ENCODE measurements at regions not wholly inside any gene's neighbourhood (a gene's known extent, or its start where the extent isn't known, plus 50 kb on each side); places are given as distances from the start of the nearest gene placed in this dataset.
"Not testable (repeated sequence)": the region's sequence is repeated elsewhere in the genome, so short reads cannot be mapped to it uniquely, and the experiment has no call there.

DNA sequence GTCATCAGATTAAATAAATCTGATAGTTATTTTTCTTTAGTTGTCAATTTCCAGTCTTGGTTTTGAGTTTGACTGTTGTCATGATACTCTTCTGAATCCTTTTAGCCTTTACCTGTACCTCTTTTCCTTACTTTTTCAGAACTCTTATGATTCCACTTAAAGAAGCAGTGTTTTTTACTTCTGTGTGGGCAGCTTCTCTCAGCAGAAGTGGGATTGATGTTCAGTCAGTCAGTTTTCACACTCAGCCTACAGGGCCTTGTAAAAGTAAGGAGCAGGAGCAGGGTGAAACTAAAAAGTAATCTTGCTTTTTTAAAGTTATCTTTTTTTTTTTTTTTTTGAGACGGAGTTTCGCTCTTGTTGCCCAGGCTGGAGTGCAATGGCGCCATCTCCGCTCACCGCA is 75.1 kb downstream of the HAUS1 start:
- no peak for DNase-seq

DNA sequence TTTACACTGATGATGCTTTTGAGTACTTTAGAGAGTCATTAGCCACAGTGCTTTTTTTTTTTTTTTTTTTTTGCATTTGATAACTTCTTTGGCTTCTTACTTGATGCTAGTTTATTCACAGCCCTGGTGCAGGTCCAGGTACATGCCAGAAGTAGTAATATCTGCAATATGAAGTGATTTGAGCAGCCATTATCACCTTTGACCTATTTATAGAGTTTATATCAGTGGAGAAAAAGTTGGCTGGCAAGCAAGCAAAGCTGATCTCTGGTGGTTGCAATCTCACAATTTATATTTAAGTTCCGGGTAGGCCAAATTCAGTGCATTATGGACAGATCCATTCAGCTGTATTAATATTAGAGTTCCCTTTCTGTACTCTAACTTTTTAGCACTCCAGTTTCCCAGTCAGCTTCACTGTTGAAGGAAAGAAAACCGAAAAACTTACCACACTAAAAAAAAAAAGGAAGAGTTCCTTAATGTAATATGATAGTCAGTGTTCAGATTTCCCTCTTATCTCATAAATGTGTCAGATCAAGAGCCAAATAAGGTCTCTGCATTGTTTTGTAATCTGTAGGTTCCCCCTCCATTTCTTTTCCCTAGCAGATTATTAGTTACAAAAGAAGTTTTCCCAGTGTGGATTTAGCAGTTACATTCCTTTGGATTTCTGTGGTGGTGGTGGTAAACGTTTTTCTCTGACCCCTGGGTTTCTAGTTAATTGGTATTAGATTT is 78.6 kb downstream of the HAUS1 start:
- no peak for DNase-seq

DNA sequence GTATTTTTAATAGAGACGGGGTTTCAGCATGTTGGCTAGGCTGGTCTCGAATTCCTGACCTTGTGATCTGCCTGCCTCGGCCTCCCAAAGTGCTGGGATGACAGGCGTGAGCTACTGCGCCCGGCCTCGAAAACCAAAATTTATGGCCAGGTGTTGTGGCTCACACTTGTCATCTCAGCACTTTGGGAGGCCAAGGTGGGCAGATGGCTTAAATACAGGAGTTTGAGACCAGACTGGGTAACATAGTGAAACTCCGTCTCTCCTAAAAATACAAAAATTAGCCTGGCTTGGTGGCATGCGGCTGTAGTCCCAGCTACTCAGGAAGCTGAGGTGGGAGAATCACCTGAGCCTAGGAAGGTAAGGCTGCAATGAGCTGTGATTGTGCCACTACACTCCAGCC is 80.1 kb downstream of the HAUS1 start:
- DNase-seq = not testable (repeated sequence)

DNA sequence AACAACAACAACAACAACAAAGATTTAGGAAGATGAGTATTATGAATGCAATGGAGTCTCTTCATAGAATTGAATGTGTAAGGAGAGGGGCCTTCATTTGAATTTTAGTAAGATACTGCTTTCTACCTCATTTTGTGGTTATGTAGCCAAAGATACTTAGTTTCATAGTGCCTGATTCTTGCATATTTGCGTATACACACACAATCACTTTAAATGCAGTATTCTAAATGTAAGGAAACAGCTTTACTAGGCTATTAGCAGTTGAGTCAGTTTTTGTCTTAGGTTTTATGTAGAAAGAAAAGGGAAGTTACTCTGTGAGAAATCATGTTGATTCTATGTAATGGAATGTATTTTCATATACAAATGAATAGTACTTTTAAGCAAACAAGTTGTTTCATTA is 80.5 kb downstream of the HAUS1 start:
- DNase-seq = no peak

DNA sequence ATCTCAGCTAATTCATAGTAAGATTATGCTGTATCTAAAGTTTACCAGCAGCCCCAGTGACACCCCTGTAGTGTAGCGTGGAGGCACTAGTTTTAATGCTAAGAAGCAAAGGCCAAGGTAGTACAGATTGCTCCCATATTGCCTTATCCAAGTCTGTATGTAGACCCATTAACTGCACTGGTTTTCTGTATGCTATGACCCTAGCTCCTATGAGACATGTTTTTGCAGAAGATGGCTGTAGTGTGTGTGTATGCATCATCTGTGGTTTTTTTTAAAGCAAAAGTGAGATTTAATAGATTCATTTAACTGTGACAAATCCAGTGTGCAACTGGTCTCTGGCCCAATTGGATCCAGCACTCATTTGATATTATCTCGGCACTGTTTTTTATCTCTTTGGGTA is 86.5 kb downstream of the HAUS1 start:
- no peak for DNase-seq

DNA sequence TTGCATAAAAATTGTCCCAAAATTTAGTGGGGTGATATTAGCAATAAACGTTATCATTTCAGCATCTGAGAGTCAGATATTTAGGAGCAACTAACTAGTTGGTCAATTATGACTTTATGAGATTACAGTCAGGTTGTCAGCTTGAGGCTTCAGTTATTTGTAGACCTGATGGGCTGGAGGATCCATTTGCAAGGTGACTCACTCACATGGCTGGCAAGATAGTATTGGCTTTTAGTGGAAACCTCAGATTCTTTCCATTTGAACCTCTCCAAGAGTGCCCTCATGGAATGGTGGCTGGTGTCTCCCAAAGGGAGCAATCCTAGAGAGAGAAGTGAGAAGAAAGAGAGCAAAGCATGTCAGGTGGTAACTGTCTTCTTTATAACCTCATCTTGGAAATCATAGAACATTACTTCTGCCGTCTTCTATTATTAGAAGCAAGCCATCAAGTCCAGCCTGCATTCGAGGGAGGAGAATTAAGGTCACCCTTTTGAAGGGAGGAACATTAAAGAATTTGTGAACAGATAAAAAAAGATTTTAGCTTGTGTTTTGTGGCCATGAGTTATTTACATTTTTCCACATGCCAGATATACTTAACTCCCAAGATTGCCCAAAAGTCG is 92.5 kb downstream of the HAUS1 start:
- no peak for DNase-seq

DNA sequence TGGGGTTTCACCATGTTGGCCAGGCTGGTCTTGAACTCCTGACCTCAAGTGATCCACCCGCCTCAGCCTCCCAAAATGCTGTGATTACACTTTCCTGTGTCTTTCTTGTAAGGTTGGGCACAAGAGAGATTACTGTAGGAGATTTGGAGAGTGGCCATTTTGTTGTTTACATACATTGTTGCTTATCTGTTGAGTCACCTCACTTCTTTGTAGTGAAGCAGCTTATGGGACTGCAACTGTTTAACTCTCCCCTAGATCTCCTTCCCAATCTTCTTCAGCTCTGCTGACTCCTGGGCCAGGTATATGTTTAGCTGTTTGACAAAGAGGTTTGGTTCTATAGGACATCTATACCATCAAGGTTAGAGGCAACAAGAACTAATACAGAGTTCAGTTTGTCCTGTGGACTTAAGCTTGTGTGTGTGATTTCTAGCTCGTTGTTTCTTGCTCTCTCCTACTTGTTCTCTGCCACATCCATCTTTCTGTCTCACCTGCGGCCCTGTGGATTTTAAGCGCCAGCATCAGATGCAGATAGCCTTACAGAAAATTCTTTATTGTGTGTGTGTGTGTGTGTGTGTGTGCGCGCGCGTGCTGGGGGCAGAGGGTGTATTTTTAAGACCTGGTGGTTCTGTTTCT is 95.4 kb downstream of the HAUS1 start:
- DNase-seq = no peak

DNA sequence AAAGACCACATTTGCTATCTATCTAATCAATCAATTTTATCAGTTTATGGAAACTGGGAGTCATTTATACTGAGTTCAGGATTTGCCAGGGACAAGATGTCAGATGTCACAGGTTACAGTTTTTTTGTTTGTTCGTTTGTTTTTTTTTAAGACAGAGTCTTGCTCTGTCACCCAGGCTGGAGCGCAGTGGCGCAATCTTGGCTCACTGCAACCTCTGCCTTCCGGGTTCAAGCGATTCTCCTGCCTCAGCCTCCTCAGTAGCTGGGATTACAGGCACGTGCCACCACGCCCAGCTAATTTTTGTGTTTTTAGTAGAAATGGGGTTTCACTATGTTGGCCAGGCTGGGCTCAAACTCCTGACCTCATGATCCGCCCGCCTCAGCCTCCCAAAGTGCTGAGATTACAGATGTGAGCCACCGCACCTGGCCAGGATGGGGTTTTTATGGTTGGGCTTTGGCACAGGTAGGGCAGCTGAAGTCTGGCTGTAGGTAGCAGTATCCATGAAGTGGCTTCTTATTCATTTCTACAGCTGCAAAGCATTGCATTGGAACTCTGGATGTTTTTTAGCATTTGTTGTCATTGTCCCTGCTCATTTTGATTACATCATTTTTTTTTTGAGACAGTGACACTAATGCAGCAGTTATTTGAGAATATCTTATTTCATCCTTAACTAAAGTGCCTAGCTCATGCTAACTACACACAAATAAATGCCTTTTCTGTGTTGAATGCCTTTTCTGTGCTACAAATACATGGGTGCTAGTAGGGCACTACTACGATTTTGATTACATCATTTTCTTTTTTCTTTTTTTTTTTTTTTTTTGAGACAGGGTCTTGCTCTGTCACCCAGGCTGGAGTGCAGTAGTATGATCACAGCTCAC is 96.2 kb downstream of the HAUS1 start:
- DNase-seq = not testable (repeated sequence)

DNA sequence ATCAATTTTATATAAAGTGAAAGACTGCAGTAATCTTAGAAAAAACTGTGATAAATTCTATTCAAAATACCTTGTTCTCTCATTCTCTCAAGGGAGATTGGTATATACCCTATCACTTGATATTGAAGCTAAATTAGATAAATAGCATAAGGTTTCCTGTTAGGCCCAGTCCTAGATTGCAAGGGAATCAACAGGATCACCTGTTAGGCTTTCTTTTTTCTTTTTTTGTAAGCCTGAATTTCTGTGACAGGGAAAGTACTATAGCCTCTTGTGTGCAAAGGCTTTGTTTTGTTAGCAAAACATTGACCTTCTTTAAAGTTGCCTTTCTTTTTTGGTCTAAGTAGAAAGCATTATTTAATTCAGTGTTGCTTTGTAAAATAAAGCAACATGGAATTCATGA is 100.0 kb downstream of the HAUS1 start:
- DNase-seq = no peak

DNA sequence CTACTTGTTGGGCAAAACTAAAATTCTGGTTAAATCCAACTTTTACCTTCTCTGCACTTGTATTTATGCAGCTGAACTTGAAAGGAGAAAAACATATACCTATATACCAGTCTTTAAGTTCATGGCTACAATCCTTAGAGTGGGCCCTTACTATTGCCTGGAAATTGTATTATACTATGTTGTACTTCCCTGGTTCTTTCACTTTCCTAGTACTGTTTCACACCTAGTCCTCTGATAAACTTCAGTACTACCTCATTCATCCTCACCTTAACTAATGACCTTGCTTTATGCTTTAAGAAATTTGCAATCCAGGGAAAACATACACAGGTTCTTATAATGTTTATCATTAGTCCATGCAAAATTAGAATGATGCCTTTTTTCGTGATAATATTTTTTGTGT is 103.8 kb downstream of the HAUS1 start:
- DNase-seq = no peak

DNA sequence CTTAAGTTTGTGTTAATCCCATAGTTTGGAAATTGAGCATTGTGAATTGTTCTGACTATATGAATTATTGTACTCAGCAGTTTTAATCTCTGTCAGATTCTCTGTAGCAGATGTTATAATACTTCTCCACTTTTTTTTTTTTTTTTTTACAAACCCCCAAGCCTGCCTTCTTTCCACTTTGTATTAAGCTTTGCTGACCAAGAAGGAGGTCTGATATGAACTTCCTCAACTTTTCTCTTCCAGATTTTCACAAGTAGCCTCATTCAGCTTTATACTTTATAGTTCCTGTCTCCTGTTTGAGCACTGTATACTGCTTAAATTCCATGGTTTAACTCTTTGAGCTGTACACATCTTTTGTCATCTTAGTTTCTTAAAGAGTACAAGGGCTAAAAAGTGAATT is 105.0 kb downstream of the HAUS1 start:
- DNase-seq = no peak

DNA sequence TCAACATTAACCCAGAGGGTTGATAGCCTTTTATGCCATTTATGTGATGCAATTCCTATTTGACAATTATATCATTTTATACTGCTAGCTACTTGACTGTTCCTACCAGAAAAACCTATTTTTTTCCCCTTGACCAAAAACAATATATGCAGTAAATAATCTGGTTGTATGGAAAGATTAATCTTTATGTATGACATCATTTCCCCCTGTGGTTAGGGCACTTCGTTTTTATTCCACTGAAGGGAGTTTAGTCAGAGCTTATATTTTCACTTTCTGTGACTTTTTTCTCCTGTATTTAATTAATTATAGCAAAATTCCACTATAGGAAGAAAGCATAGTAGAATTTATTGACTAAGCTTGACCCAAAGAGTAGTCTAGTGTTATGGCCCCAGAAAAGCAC is 107.6 kb downstream of the HAUS1 start:
- DNase-seq = no peak

DNA sequence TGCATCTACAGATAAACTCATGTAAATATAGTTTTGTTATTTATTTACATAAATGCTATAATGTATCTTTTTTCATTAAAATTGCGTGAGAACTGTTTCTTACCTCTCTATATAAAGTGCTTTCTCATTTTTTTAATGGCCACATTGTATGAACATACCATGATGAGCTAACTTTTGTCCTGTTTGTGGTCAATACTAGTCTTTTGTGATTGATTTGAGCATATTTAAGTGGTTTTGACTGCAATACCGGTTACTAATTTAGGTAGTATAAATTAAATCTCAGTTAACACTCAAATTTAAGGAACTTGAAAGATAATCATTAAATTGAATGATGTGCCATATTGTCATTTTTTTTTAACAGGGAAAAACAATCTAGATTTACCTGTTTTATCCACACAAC is 108.2 kb downstream of the HAUS1 start:
- DNase-seq = no peak

DNA sequence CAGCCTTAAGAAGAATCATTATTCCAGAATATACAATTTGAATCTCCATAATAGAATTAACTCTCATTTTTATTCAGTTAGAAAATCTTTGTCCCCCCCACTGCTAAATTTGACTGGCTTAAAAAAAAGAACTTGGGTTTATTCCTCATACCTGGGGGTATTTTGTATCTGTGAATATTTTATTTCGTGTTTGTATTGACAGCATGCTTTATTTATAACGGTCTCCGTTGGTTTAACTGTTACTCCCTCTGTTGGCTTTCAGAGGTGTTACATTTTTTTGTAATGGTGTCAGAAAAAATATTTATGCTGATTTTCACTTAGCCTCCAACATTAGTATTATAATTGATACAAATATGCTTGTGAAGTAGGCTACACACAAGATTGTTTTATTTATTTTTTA is 109.1 kb downstream of the HAUS1 start:
- no peak for DNase-seq

DNA sequence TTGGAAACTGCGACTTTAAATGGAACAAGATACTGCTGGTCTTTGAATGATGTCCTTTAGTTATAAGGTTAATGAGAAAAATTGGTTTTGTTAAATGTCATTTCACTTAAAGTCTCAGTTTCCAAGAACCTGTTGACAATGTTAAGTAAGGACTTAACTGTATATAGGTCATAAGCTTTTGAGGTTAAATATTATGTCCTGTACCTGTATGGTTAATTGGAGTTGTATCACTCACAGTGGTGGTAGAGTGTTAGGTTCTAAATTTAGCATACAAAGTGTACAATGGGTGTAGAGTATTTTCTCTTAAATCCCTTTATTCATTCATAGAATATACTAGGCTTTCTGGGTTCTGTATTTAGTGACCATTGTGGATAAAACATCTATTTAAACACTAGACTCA is 110.2 kb downstream of the HAUS1 start:
- no peak for DNase-seq

DNA sequence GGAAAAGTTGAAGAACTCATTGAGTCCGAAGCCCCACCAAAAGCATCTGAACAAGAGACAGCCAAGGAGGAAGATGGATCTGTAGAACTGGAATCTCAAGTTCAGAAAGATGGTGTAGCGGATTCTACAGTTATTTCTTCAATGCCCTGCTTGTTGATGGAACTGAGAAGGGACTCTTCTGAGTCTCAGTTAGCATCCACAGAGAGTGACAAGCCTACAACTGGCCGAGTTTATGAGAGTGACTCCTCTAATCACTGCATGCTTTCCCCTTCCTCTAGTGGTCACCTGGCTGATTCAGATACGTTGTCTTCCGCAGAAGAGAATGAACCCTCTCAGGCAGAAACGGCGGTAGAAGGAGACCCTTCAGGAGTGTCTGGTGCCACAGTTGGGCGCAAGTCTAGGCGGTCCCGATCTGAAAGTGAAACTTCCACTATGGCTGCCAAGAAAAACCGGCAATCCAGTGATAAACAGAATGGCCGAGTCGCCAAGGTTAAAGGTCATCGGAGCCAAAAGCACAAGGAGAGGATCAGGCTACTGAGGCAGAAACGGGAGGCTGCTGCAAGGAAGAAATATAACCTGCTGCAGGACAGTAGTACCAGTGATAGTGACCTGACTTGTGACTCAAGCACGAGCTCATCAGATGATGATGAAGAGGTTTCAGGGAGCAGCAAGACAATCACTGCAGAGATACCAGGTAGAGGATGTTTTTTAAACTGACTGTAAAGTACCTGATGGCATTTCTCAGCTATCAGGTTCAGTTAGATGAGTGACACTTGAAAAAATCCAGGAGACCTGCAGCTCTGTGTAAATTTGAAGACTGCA is 111.9 kb downstream of the HAUS1 start:
- no peak for DNase-seq

DNA sequence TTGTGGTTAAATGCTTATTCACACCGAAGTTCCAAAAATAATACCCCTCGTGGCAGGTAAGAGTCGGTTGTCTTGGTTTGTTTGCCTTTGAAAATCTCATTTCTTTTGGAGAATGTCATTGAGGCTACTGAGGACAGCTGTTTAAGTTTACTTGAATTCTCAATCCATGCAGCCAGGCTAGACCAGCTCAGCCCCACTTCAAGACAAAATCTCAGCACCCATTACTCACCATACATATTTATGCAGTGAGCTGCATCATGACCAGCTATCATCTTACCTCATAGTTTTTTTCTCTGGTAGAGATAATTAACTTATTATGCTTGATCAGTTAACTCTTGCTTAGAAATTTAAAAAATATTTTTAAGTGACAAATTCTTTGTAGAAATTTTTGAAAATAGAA is 115.9 kb downstream of the HAUS1 start:
- DNase-seq = no peak

DNA sequence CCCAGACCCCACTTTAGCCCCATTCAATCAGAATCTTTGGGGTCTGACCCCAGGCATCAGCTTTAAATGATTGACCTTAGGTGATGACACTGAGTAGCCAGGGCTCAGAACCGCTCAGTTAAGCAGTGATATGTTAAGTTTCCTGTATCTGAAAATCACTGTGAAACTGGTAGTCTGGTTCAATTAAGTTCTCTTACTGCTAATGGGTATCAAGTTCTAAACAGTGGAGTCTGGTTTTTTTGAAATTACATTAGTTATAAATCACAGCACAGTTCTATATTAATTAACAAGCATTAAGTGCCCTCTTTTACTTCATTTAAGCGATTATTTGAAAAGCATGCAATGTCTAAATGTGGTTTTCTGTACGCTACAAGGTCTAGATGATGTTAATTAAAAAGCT is 117.9 kb downstream of the HAUS1 start:
- no peak for DNase-seq

DNA sequence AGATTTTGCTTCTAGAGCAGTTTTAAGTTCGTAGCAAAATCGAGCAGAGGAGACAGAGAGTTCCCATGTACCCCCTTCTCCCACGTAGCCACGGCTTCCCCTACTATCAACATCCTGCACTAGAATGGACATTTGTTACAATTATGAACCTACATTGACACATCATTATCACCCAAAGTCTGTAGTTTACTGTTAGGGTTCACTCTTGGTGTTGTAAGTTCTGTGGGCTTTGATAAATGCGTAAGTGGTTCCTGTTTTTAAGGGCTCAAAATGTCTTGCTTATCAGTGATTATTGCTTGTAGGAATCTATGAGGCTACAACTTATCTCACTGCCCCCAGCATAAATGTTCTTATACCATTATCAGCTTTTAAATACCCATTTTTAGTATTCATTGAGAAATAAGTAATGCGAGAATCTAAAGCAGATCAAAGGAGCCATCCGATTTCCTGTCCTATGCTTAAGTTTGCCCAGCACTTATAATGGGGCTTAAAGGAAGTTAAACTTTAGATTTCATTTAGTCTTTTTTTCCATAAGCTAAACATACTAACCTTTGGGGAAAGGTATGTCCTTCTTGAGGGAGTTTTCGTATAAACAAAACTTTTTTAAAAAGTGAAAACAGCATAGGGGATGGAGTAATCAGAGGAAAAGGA is 118.7 kb downstream of the HAUS1 start:
- DNase-seq = no peak

DNA sequence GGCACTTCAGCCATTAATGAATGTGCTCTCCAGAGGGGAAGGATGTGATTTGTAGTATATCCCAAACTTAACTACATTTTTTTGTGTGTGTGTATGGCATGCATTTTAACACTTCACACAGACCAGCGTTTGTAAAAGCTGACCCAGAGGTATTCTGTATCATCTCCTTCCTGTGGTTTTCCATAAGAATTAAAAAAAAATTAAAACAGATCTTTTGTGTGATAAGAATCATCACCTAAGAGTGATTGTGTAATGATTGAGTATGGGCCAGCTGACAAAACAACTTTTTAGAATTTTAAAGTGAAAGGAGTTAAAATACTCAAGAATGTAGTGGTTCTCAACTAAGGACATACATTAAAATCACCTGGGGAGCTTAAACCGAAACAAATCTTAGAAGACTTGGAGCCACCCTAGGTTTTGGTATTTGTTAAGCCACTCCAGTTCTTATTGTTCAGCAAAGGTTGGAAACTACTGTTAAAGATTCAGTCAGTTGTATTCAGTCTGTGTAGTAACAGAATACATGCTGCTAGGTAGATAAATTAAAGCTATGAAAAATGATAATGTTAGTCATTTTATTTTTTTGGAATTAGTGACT is 120.1 kb downstream of the HAUS1 start:
- no peak for DNase-seq

DNA sequence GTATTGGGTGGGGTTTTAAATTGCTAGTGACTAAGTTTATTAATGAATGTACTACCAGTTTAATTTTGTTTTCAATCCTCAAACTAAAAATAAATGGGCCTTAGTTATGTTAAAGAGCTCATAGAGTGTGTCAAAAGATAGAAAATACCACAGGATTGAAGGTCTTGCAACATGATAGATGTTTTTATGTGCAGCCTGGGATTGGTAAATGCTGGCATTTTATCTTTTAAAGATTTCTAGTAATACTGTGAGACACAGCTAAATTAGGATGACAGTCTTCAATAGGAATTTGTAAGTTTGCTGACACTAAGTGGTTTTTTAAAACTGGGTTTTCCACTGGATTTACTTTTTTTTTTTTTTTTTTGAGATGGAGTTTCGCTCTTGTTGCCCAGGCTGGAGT is 122.3 kb downstream of the HAUS1 start:
- DNase-seq = no peak

DNA sequence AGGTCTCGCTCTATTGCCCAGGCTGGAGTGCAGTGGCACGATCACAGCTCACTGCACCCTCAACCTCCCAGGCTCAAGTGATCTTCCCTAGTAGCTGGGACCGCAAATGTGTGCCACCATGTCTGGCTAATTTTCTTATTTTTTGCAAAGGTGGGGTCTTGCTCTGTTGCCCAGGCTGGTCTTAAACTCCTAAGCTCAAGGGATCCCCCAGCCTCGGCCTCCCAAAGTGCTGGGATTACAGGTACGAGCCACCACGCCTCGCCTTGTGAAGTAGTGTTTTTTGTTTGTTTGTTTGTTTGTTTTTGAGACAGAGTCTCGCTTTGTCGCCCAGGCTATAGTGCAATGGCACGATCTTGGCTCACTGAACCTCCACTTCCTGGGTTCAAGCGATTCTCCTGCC is 125.5 kb downstream of the HAUS1 start:
- not testable (repeated sequence) for DNase-seq
